Activated CD8-positive, alpha-beta T cell treated with anti-CD3 and anti-CD28 coated beads, Interleukin-2, amount 10 ng/mL, durations not matched to agents 7 days and 5 days (primary cell): ENCODE measurements at regions not wholly inside any gene's neighbourhood (a gene's known extent, or its start where the extent isn't known, plus 50 kb on each side); places are given as distances from the start of the nearest gene placed in this dataset.

Experiments used
- ATAC-seq: fragments of 150-1000 bp; cut with Tn5 transposase; one replicate; pipeline ENCODE4 v1.10.0; 2021; ENCODE audit warnings: moderate library complexity
- CTCF ChIA-PET: fragments of 350-600 bp; sonication (Branson Sonifier 250); formaldehyde crosslinking; loops from one replicate; lab custom pipeline; 2021; ENCODE audit warnings: antibody characterized with exemption; lab: Charles Lee
- POLR2A ChIA-PET: fragments of 350-600 bp; sonication (Branson Sonifier 250); formaldehyde crosslinking; loops from one replicate; lab custom pipeline; 2021; ENCODE audit warnings: antibody characterized with exemption; lab: Charles Lee
- DNase-seq: peaks from one replicate; pipeline ENCODE4 v3.0.0-alpha.2; 2020
- H3K27ac Mint-ChIP-seq: one replicate; pipeline ENCODE4 v1.8.0; 2021; ENCODE audit warnings: mild to moderate bottlenecking, mixed read lengths
- H3K27me3 Mint-ChIP-seq: one replicate; pipeline ENCODE4 v1.8.0; 2021; ENCODE audit warnings: low read depth, mixed read lengths
- H3K36me3 Mint-ChIP-seq: one replicate; pipeline ENCODE4 v1.8.0; 2021; ENCODE audit warnings: low read depth, mixed read lengths
- H3K4me1 Mint-ChIP-seq: one replicate; pipeline ENCODE4 v1.8.0; 2021; ENCODE audit warnings: low read depth, mixed read lengths
- H3K4me3 Mint-ChIP-seq: one replicate; pipeline ENCODE4 v1.8.0; 2021; ENCODE audit warnings: mild to moderate bottlenecking, mixed read lengths
- H3K9me3 Mint-ChIP-seq: one replicate; pipeline ENCODE4 v1.8.0; 2022; ENCODE audit warnings: mixed read lengths; ENCODE audit not compliant: insufficient read depth

GRCh38 chr2:22824618-22825017 lies 560.4 kb upstream of the KLHL29 start:
- Mint-ChIP-seq H3K9me3 (no peaks in the 10 kb centered on the region), H3K27me3 (no peaks in the 10 kb centered on the region), H3K4me1 (no peaks in the 10 kb centered on the region), H3K27ac (no peak overlapping the region), H3K4me3 (no peak overlapping the region), H3K36me3 (no peaks in the 10 kb centered on the region)
- DNase-seq (no peak), ATAC-seq (no peak)
- CTCF ChIA-PET, result no interaction called here
- POLR2A ChIA-PET, result no interaction called here

- Mint-ChIP-seq H3K4me3 (no peak overlapping the region), H3K27ac (no peak overlapping the region), H3K36me3 (no peaks in the 10 kb centered on the region), H3K9me3 (no peaks in the 10 kb centered on the region), H3K4me1 (no peaks in the 10 kb centered on the region), H3K27me3 (no peaks in the 10 kb centered on the region)
- ATAC-seq (no peak), DNase-seq (no peak)
- POLR2A ChIA-PET, result no interaction called here
- CTCF ChIA-PET, result no interaction called here
These were observed 558.3 kb upstream of the KLHL29 start for GRCh38 chr2:22826703-22827102.

GRCh38 chr2:22829791-22830190 lies 555.2 kb upstream of the KLHL29 start:
- POLR2A ChIA-PET, result no interaction called here
- H3K4me3 Mint-ChIP-seq, result no peak overlapping the region
- H3K27me3 Mint-ChIP-seq, result no peaks in the 10 kb centered on the region
- CTCF ChIA-PET, result no interaction called here
- no peak for ATAC-seq
- no peak overlapping the region for H3K27ac Mint-ChIP-seq
- H3K4me1 Mint-ChIP-seq, result no peaks in the 10 kb centered on the region
- H3K36me3 Mint-ChIP-seq, result no peaks in the 10 kb centered on the region
- H3K9me3 Mint-ChIP-seq, result no peaks in the 10 kb centered on the region
- DNase-seq, result no peak

- H3K9me3 Mint-ChIP-seq, result no peaks in the 10 kb centered on the region
- H3K36me3 Mint-ChIP-seq, result no peaks in the 10 kb centered on the region
- no peak for DNase-seq
- H3K27me3 Mint-ChIP-seq, result no peaks in the 10 kb centered on the region
- POLR2A ChIA-PET, result no interaction called here
- H3K4me3 Mint-ChIP-seq, result no peak overlapping the region
- no peak for ATAC-seq
- CTCF ChIA-PET, result no interaction called here
- no peaks in the 10 kb centered on the region for H3K4me1 Mint-ChIP-seq
- no peak overlapping the region for H3K27ac Mint-ChIP-seq
These were observed 552.8 kb upstream of the KLHL29 start for GRCh38 chr2:22832196-22832595.

GRCh38 chr2:22838461-22838860 lies 546.5 kb upstream of the KLHL29 start:
- H3K27ac Mint-ChIP-seq, result no peak overlapping the region
- H3K4me3 Mint-ChIP-seq, result no peak overlapping the region
- H3K4me1 Mint-ChIP-seq, result no peaks in the 10 kb centered on the region
- H3K27me3 Mint-ChIP-seq, result no peaks in the 10 kb centered on the region
- ChIA-PET POLR2A (no interaction called here), CTCF (no interaction called here)
- no peaks in the 10 kb centered on the region for H3K36me3 Mint-ChIP-seq
- ATAC-seq (no peak), DNase-seq (no peak)
- no peaks in the 10 kb centered on the region for H3K9me3 Mint-ChIP-seq

- H3K27me3 Mint-ChIP-seq, result no peaks in the 10 kb centered on the region
- DNase-seq, result no peak
- no peak for ATAC-seq
- no peaks in the 10 kb centered on the region for H3K9me3 Mint-ChIP-seq
- no peak overlapping the region for H3K27ac Mint-ChIP-seq
- H3K4me1 Mint-ChIP-seq, result no peaks in the 10 kb centered on the region
- no peaks in the 10 kb centered on the region for H3K36me3 Mint-ChIP-seq
- ChIA-PET POLR2A (no interaction called here), CTCF (no interaction called here)
- H3K4me3 Mint-ChIP-seq, result no peak overlapping the region
These were observed 542.6 kb upstream of the KLHL29 start for GRCh38 chr2:22842205-22842869.

- Mint-ChIP-seq H3K4me1 (no peaks in the 10 kb centered on the region), H3K9me3 (no peaks in the 10 kb centered on the region), H3K27me3 (no peaks in the 10 kb centered on the region), H3K36me3 (no peaks in the 10 kb centered on the region), H3K4me3 (no peak overlapping the region), H3K27ac (no peak overlapping the region)
- ChIA-PET CTCF (no interaction called here), POLR2A (no interaction called here)
- ATAC-seq (no peak), DNase-seq (no peak)
These were observed 541.0 kb upstream of the KLHL29 start for GRCh38 chr2:22843919-22844537.

- no peak overlapping the region for H3K4me3 Mint-ChIP-seq
- H3K27me3 Mint-ChIP-seq, result no peaks in the 10 kb centered on the region
- peaks cover 3% of the 10 kb centered on the region for H3K9me3 Mint-ChIP-seq
- no peaks in the 10 kb centered on the region for H3K4me1 Mint-ChIP-seq
- DNase-seq (no peak), ATAC-seq (no peak)
- no peaks in the 10 kb centered on the region for H3K36me3 Mint-ChIP-seq
- ChIA-PET POLR2A (no interaction called here), CTCF (no interaction called here)
- no peak overlapping the region for H3K27ac Mint-ChIP-seq
These were observed 534.7 kb upstream of the KLHL29 start for GRCh38 chr2:22850310-22850709.

GRCh38 chr2:22854588-22854987 lies 530.4 kb upstream of the KLHL29 start:
- Mint-ChIP-seq H3K4me1 (no peaks in the 10 kb centered on the region), H3K9me3 (peaks cover 3% of the 10 kb centered on the region), H3K36me3 (no peaks in the 10 kb centered on the region), H3K4me3 (no peak overlapping the region), H3K27ac (no peak overlapping the region), H3K27me3 (no peaks in the 10 kb centered on the region)
- ChIA-PET CTCF (no interaction called here), POLR2A (no interaction called here)
- DNase-seq (no peak), ATAC-seq (no peak)

- H3K27me3 Mint-ChIP-seq, result no peaks in the 10 kb centered on the region
- ATAC-seq (no peak), DNase-seq (no peak)
- H3K9me3 Mint-ChIP-seq, result peaks cover 3% of the 10 kb centered on the region
- H3K4me1 Mint-ChIP-seq, result no peaks in the 10 kb centered on the region
- POLR2A ChIA-PET, result no interaction called here
- H3K4me3 Mint-ChIP-seq, result no peak overlapping the region
- H3K36me3 Mint-ChIP-seq, result no peaks in the 10 kb centered on the region
- no peak overlapping the region for H3K27ac Mint-ChIP-seq
- CTCF ChIA-PET, result no interaction called here
These were observed 529.9 kb upstream of the KLHL29 start for GRCh38 chr2:22855081-22855480.

GRCh38 chr2:22855761-22856184 lies 529.2 kb upstream of the KLHL29 start:
- ATAC-seq (no peak), DNase-seq (no peak)
- ChIA-PET CTCF (no interaction called here), POLR2A (no interaction called here)
- no peaks in the 10 kb centered on the region for H3K4me1 Mint-ChIP-seq
- no peak overlapping the region for H3K27ac Mint-ChIP-seq
- H3K36me3 Mint-ChIP-seq, result no peaks in the 10 kb centered on the region
- no peak overlapping the region for H3K4me3 Mint-ChIP-seq
- peaks cover 3% of the 10 kb centered on the region for H3K9me3 Mint-ChIP-seq
- no peaks in the 10 kb centered on the region for H3K27me3 Mint-ChIP-seq

- no peaks in the 10 kb centered on the region for H3K36me3 Mint-ChIP-seq
- no peaks in the 10 kb centered on the region for H3K4me1 Mint-ChIP-seq
- H3K9me3 Mint-ChIP-seq, result no peaks in the 10 kb centered on the region
- H3K27me3 Mint-ChIP-seq, result no peaks in the 10 kb centered on the region
- H3K4me3 Mint-ChIP-seq, result no peak overlapping the region
- H3K27ac Mint-ChIP-seq, result no peak overlapping the region
- POLR2A ChIA-PET, result no interaction called here
- ATAC-seq (no peak), DNase-seq (no peak)
- CTCF ChIA-PET, result no interaction called here
These were observed 517.0 kb upstream of the KLHL29 start for GRCh38 chr2:22867973-22868372.

- ATAC-seq, result no peak
- ChIA-PET POLR2A (no interaction called here), CTCF (no interaction called here)
- H3K4me3 Mint-ChIP-seq, result no peak overlapping the region
- H3K36me3 Mint-ChIP-seq, result no peaks in the 10 kb centered on the region
- no peak for DNase-seq
- H3K9me3 Mint-ChIP-seq, result no peaks in the 10 kb centered on the region
- H3K27ac Mint-ChIP-seq, result no peak overlapping the region
- no peaks in the 10 kb centered on the region for H3K27me3 Mint-ChIP-seq
- H3K4me1 Mint-ChIP-seq, result no peaks in the 10 kb centered on the region
These were observed 506.9 kb upstream of the KLHL29 start for GRCh38 chr2:22878121-22878520.
